ENCODE measurements at regions not wholly inside any gene's neighbourhood (a gene's known extent, or its start where the extent isn't known, plus 50 kb on each side); places are given as distances from the start of the nearest gene placed in this dataset.

- H3K4me1 ChIP-seq = peaks cover 10 to 21% of the 10 kb centered on the region in 2 donors
- peak; percentile 93 to 100 (median 96) for DNase-seq
- no peaks in the 10 kb centered on the region for H3K27me3 ChIP-seq
- peak overlapping the region; percentile 85 to 97 for H3K27ac ChIP-seq
- TF ChIP-seq CTCF (IDR thresholded peaks at IDR 0.05) = peak; percentile 58 to 91
- no peaks in the 10 kb centered on the region for H3K36me3 ChIP-seq
- peak overlapping the region; percentile 43 to 56 for H3K4me3 ChIP-seq
- H3K9me3 ChIP-seq = peaks cover 0 to 5% of the 10 kb centered on the region in 2 donors
- peak; percentile 97 for ATAC-seq
- intact Hi-C loops (cut with DNase I) = loop anchor here in 1 of 2 donors (10.0 kb wide), 1 partner anchor 892 kb away; no protein-coding TSS in a partner anchor
Measured at GRCh38 chr10:78302989-78303854, 269.6 kb downstream of the RPS24 start.

GRCh38 chr10:78304091-78305045 lies 270.7 kb downstream of the RPS24 start:
- Histone ChIP-seq H3K27me3 (no peaks in the 10 kb centered on the region), H3K4me1 (peaks cover 10 to 20% of the 10 kb centered on the region in 2 donors), H3K36me3 (no peaks in the 10 kb centered on the region), H3K9me3 (peaks cover 0 to 5% of the 10 kb centered on the region in 2 donors), H3K27ac (no peak overlapping the region), H3K4me3 (no peak overlapping the region)
- intact Hi-C loops (cut with DNase I) = loop anchor here in 1 of 2 donors (10.0 kb wide), 1 partner anchor 890 kb away; no protein-coding TSS in a partner anchor
- ATAC-seq (no peak), DNase-seq (no peak)
- TF ChIP-seq CTCF (IDR thresholded peaks at IDR 0.05) = no peak

GRCh38 chr10:78305311-78305710 lies 271.6 kb downstream of the RPS24 start:
- no peaks in the 10 kb centered on the region for H3K36me3 ChIP-seq
- no peak overlapping the region for H3K27ac ChIP-seq
- DNase-seq (no peak), ATAC-seq (no peak)
- intact Hi-C loops (cut with DNase I) = loop anchor here in 1 of 2 donors (10.0 kb wide), 1 partner anchor 889 kb away; no protein-coding TSS in a partner anchor
- H3K27me3 ChIP-seq = no peaks in the 10 kb centered on the region
- no peak for TF ChIP-seq CTCF (IDR thresholded peaks at IDR 0.05)
- peaks cover 10 to 14% of the 10 kb centered on the region in 2 donors for H3K4me1 ChIP-seq
- H3K4me3 ChIP-seq = no peak overlapping the region
- H3K9me3 ChIP-seq = peaks cover 0 to 3% of the 10 kb centered on the region in 2 donors

GRCh38 chr10:78306358-78306757 lies 272.7 kb downstream of the RPS24 start:
- Histone ChIP-seq H3K27me3 (no peaks in the 10 kb centered on the region), H3K9me3 (no peaks in the 10 kb centered on the region), H3K4me1 (peaks cover 10 to 14% of the 10 kb centered on the region in 2 donors), H3K27ac (no peak overlapping the region), H3K36me3 (no peaks in the 10 kb centered on the region), H3K4me3 (no peak overlapping the region)
- TF ChIP-seq CTCF (IDR thresholded peaks at IDR 0.05) = no peak
- ATAC-seq = no peak
- no peak for DNase-seq
- intact Hi-C loops (cut with DNase I) = loop anchor here in 1 of 2 donors (10.0 kb wide), 1 partner anchor 888 kb away; no protein-coding TSS in a partner anchor

All from left lung (tissue), 4 donors.